Iris pigment epithelial cell (primary cell): ENCODE measurements at regions not wholly inside any gene's neighbourhood (a gene's known extent, or its start where the extent isn't known, plus 50 kb on each side); places are given as distances from the start of the nearest gene placed in this dataset.
"Not testable (repeated sequence)": the region's sequence is repeated elsewhere in the genome, so short reads cannot be mapped to it uniquely, and the experiment has no call there.

Experiments
- DNase-seq: peaks from one replicate; pipeline ENCODE4 v3.0.0-alpha.2; 2011; ENCODE audit warnings: low read depth

DNA sequence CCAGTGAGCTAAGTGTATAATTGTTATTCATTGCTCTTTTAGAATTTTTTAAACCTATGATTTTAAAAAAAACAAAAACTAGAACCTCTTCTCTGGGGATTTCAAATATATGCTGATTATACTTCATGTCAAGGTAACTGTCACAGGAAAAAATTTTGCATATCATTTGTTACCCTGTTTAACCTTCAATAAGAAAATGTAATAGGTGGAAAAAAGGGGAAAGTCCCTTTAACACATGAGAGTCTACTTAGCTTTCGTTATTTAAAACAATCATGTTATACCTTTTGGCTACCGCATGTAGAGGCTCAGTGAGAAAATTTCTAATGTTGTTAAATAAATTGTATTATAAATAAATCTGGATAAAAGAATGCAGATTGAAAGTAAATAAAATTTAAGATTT, 190.1 kb upstream of the AKR1E2 start:
- DNase-seq, result no peak

DNA sequence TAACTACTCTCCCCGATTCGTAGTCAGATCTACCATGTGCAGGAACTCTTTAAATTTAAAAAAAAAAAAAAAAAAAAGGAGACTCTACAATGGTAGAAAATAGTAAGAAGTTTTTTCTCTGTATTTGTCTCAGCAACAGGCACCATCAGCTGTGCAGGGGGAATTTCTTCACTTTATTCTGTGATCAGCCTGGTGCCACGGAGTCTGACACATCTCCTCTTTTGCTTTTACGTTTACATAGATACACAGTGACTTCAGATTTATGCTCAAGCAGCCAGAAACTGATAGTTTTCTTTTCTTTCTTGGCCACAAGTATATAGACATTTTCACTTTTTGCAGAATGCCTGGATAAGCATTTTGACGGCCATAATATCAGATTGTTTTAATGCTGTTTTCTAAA, 190.6 kb upstream of the AKR1E2 start:
- peak; percentile 11 for DNase-seq

DNA sequence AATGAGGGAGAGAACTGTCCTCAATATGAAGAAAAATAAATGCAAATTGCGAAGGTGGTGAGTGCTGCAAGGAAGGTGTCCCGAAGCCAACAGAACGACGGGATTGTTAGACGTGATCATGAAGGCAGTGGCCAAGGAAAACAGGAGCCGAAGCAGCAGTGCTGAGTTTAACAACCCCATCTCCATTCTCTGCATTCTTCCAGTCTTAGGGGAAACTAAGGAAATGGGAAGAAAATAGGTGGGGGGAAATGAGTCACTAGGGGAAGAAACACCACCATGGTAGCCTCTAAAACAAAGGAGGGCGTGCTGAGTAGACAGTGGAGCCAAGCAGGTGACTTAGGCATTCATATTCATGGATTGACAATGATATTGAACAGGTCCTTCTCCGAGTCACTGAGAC, 192.2 kb upstream of the AKR1E2 start:
- DNase-seq, result no peak

DNA sequence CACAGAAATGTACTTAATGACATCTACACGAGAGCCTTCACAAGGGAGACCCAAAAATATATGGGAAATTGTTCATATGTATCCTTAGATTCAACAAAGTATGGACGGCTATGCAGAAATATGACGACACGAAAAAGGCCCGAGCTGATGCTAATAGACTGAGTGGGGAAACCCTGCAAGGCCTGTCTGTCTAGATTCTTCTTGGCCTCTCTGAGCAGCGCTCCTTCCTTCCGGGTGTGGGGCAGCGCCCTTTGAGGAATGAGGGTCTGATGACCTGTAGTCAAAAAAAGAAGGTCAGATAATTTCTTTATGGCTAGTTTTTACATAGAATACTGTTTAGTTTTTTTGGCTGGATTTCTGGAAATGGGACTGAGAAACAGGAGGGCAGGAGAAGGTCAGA, 192.8 kb upstream of the AKR1E2 start:
- no peak for DNase-seq

DNA sequence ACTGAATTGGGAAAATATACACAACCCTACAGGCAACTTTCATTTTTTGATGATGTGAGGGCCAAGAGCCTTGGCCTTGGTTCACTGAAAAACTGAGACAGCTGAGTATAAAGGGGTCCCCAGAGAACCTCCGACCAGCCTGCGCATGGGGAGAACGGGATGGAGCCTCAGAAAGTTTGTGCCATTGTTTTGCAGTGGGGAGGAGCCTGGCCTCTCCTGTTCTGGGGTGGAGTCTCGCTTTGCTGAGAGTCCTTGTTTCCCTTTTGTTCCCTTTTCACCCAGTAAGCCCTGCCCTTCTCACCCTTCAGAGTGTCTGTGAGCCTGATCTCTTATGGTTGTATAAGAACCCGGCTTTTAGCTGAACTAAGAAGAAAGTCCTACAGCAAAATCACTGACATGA, 193.2 kb upstream of the AKR1E2 start:
- DNase-seq, result no peak

DNA sequence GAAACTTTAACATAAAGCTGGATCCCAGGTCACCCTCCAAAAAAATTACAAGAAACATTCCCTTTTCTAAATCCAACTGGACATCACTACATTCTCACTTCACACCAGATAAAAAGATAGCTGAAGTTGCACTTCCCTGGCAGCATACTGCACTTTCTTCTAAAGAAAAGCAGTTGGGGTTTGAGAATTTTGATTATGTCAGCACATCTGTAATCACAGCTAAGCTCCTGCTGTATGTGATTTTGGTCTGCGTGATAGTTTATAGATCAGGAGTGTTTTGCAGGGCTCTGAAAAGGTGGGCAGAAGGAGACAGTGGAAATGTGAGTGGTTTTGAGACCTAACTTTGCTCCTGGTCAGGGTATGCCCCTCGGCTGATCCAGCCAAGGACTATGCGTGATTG, 199.1 kb upstream of the AKR1E2 start:
- DNase-seq, result no peak

DNA sequence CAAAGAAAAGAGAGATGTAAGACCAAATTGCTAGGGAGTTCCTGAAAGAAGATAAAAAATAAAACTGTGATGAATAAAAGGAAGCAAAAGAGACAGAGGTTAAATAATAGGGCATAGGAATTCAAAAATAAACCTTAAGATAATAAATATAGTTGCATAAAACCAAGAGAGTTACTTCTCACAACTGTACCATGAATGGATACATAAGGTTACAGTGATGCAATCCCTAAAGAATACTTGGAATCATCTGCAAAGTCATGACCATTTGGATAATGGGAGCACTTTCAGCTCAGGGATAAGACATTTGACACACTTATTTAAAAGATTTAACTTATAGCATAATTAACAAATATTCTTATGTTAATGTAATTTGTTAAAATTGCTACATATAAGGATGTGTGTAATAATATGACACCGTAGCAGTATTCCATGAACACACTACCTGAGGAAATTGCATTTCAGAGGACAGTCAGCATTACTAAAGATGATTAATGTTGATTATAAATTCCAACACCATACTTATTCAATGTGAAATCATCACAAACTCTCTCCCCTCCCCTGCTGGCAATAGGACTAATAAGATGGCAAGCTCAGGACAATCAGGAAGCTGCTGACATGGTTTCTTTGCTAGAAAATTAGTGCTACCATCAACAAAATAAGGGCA, 202.1 kb upstream of the AKR1E2 start:
- peak; percentile 31 for DNase-seq

- no peak for DNase-seq
Measured at GRCh38 chr10:4623200-4623599, 202.8 kb upstream of the AKR1E2 start.

- no peak for DNase-seq
Measured at GRCh38 chr10:4622384-4622783, 203.6 kb upstream of the AKR1E2 start.

- DNase-seq, result no peak
Measured at GRCh38 chr10:4617589-4617988, 208.4 kb upstream of the AKR1E2 start.

DNA sequence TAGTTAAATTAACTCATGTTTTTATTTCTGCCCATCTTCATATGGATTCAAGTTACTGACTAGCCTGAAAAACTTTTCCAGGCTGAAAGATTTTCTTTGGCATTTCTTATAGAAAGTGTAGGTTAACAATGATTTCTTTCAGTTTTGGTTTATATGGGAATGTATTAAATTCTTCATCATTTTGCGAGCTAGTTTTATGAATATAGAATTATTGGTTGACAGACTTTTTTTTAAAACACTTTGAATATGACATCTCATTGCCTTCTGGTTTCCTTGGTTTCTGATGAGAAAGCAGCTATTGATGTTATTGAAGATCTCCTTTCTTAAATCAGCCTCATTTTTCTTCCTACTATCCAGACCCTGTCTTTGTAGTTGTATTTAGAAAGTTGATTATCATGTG, 211.0 kb upstream of the AKR1E2 start:
- no peak for DNase-seq

DNA sequence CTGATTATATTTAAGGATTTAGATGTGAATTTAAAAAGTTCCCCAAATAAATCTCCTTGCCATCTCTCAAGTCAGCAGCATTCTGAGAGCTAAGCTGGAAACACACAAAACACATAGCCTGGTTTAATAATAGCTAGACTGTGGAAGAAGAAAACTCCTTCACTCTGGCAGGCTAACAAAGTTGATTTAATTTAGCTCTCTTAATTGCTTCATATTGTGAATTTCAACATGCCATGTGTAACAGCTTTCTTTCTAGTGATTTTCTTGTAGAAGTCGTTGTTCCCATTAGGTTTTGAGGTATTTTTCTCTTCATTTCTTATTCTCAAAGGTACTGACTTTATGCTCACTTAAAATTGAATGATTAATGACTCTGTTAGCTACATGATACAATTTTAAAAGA, 216.8 kb upstream of the AKR1E2 start:
- no peak for DNase-seq

- no peak for DNase-seq
Measured at GRCh38 chr10:4607681-4608080, 218.3 kb upstream of the AKR1E2 start.

DNA sequence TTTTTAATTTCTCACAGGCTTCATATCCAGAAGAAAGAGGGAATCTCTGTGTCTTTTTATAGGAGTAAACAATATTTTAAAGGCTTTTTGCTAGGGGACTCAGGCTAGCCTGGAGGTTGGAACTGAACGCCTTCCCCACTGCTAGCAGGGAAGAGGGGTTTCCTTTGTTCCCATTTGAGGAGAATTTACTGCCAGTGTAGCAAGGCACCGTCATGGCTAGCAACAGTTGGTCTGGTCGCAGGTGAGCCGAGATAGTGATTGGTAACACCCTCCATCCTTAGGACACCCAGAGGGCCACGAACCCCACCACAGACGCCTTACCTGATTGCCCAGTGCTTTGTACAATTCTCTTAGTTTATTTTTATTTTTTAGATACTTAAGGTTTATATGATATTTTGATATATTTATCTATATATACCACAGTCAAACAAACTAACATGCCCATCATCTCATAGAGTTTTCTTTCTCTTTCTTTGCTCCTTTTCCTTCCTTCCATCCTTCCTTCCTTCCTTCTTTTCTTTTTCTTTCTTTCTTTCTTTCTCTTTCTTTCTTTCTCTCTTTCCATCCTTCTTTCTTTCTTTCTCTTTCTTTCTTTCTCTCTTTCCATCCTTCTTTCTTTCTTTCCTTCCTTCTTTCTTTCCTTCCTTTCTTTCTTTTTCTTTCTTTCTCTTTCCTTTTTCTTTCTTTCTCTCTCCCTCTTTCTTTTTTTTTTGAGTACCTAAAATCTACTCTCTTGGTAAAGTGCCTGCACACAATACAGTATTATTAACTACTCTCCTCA, 219.0 kb upstream of the AKR1E2 start:
- no peak for DNase-seq

GRCh38 chr10:4602764-4603491, 223.1 kb upstream of the AKR1E2 start:
- no peak for DNase-seq

DNA sequence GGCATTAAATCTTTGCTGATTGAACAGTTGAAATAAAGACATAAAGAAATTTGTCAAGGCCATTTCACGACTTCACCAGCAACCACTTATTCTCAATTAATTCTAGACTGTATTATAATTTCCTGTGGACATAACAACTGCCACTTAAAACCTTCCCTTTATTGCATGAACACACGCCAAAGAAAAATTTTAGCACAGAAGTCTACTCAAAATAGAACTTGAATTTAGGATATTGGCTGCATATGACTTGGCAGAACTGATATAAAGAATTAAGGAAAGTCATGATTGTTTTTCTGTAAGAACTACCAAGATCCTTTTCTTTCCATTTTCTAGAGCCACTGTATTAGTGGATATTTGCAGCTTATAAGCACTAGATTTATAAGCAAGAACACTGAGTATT, 226.5 kb upstream of the AKR1E2 start:
- no peak for DNase-seq

GRCh38 chr10:4597898-4598297, 228.1 kb upstream of the AKR1E2 start:
- not testable (repeated sequence) for DNase-seq

- DNase-seq, result peak; percentile 3
Measured at GRCh38 chr10:4596951-4597350, 229.1 kb upstream of the AKR1E2 start.

- DNase-seq, result no peak
Measured at GRCh38 chr10:4595719-4596319, 230.2 kb upstream of the AKR1E2 start.

GRCh38 chr10:4590807-4591206, 235.2 kb upstream of the AKR1E2 start:
- DNase-seq, result peak; percentile 6

DNA sequence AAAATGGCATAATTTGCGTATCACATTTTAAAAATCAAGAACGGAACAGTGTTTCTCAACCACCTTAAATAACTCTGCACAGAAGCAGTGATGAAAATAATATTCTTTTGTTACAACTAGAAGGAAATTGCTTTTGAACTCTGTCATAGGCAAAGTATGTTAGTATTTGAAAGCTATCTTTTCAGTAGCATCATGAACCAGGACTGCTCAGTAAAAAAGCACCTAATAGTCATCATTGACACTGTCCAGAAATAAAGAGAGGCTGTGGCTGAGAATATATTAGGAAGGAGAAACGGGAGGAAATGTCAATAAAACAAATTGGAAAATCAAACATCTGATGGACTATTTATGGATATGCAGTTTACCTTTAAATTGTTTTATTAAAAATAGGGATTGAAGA, 237.2 kb upstream of the AKR1E2 start:
- peak; percentile 30 for DNase-seq

- no peak for DNase-seq
Measured at GRCh38 chr10:4587466-4587865, 238.5 kb upstream of the AKR1E2 start.

- peak; percentile 29 for DNase-seq
Measured at GRCh38 chr10:4586776-4587175, 239.2 kb upstream of the AKR1E2 start.
